Retinal pigment epithelial cell (primary cell): ENCODE measurements at regions not wholly inside any gene's neighbourhood (a gene's known extent, or its start where the extent isn't known, plus 50 kb on each side); places are given as distances from the start of the nearest gene placed in this dataset.
"Not testable (repeated sequence)": the region's sequence is repeated elsewhere in the genome, so short reads cannot be mapped to it uniquely, and the experiment has no call there.

Experiments
- DNase-seq: peaks from one replicate; pipeline ENCODE4 v3.0.0-alpha.2; 2010; ENCODE audit warnings: low read depth
- H3K4me3 ChIP-seq: 2 replicates; pipeline ENCODE4 v1.5.1; 2011; ENCODE audit warnings: mild to moderate bottlenecking, low read length, control low read depth, moderate library complexity
- CTCF ChIP-seq: conservative IDR thresholded peaks from 2 replicates; pipeline ENCODE4 v1.5.1; 2011; ENCODE audit warnings: low read depth, low read length, control low read depth, inconsistent platforms

DNA sequence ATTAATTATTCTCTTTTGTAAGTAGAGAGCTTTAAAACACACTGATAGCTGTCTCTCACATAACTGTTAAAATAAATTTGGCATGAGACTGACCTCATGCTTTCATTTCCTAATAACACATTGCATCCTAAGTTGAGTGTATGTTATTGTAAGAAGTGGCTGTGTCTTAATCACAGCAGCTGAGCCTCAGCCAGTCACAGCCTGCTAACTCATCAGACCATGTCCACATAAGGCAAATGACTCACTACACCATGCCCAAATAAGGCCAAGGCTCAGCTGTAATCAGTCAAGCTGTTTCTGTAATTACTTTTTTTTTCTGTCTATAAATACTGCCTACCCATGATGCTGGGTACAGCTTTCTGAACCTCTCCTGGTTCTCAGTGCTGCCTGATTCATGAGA, 860.9 kb downstream of the XPNPEP1 start:
- peak; percentile 19 for DNase-seq
- no peak overlapping the region for H3K4me3 ChIP-seq
- no peak for TF ChIP-seq CTCF

GRCh38 chr10:109055243-109055642, 868.1 kb downstream of the XPNPEP1 start:
- no peak for TF ChIP-seq CTCF
- DNase-seq = no peak
- no peak overlapping the region for H3K4me3 ChIP-seq

GRCh38 chr10:109047856-109048255, 875.5 kb downstream of the XPNPEP1 start:
- no peak for TF ChIP-seq CTCF
- no peak overlapping the region for H3K4me3 ChIP-seq
- DNase-seq = no peak

GRCh38 chr10:109046427-109046826, 876.9 kb downstream of the XPNPEP1 start:
- DNase-seq, H3K4me3 ChIP-seq: not testable (repeated sequence)

- H3K4me3 ChIP-seq = no peak overlapping the region
- no peak for TF ChIP-seq CTCF
- DNase-seq = no peak
Measured at GRCh38 chr10:109040622-109041021, 882.7 kb downstream of the XPNPEP1 start.

GRCh38 chr10:109037978-109038377, 885.3 kb downstream of the XPNPEP1 start:
- no peak for DNase-seq
- H3K4me3 ChIP-seq = no peak overlapping the region
- TF ChIP-seq CTCF = no peak

- H3K4me3 ChIP-seq = no peak overlapping the region
- no peak for DNase-seq
- no peak for TF ChIP-seq CTCF
Measured at GRCh38 chr10:109030581-109031210, 892.6 kb downstream of the XPNPEP1 start.
